GM20431 (cell line): ENCODE measurements at regions not wholly inside any gene's neighbourhood (a gene's known extent, or its start where the extent isn't known, plus 50 kb on each side); places are given as distances from the start of the nearest gene placed in this dataset.

Source experiments
- in situ Hi-C: fragments of 300-500 bp; cut with MseI, MboI; formaldehyde crosslinking; loops from one replicate; pipeline ENCODE4 v1.15.0; 2020; ENCODE audit warnings: low sequenced_read_pairs; ENCODE audit not compliant: unreplicated experiment

GRCh38 chr6:132244744-132245143, 156.5 kb downstream of the MOXD1 start:
- in situ Hi-C loops = no loop called here

GRCh38 chr6:132236744-132237143, 164.5 kb downstream of the MOXD1 start:
- in situ Hi-C loops = no loop called here

GRCh38 chr6:132236281-132236680, 165.0 kb downstream of the MOXD1 start:
- in situ Hi-C loops = no loop called here

- in situ Hi-C loops = no loop called here
Measured at GRCh38 chr6:132235596-132236280, 165.5 kb downstream of the MOXD1 start.

GRCh38 chr6:132234356-132234755, 166.9 kb downstream of the MOXD1 start:
- in situ Hi-C loops = no loop called here

- in situ Hi-C loops = no loop called here
Measured at GRCh38 chr6:132231121-132231884, 170.0 kb downstream of the MOXD1 start.

- in situ Hi-C loops = no loop called here
Measured at GRCh38 chr6:132228894-132229293, 172.4 kb downstream of the MOXD1 start.

- in situ Hi-C loops = no loop called here
Measured at GRCh38 chr6:132227904-132228303, 173.4 kb downstream of the MOXD1 start.

- in situ Hi-C loops = loop anchor here (25.0 kb wide), 1 partner anchor 288 kb away; no protein-coding TSS in a partner anchor
Measured at GRCh38 chr6:132224943-132225342, 176.3 kb downstream of the MOXD1 start.

GRCh38 chr6:132220800-132221199, 180.5 kb downstream of the MOXD1 start:
- in situ Hi-C loops = loop anchor here (25.0 kb wide), 1 partner anchor 283 kb away; no protein-coding TSS in a partner anchor

GRCh38 chr6:132219901-132220300, 181.4 kb downstream of the MOXD1 start:
- in situ Hi-C loops = loop anchor here (25.0 kb wide), 1 partner anchor 283 kb away; no protein-coding TSS in a partner anchor

GRCh38 chr6:132218059-132218696, 183.1 kb downstream of the MOXD1 start:
- in situ Hi-C loops = loop anchor here (25.0 kb wide), 1 partner anchor 281 kb away; no protein-coding TSS in a partner anchor

- in situ Hi-C loops = loop anchor here (25.0 kb wide), 1 partner anchor 279 kb away; no protein-coding TSS in a partner anchor
Measured at GRCh38 chr6:132215805-132216204, 185.5 kb downstream of the MOXD1 start.

- in situ Hi-C loops = loop anchor here (25.0 kb wide), 1 partner anchor 277 kb away; no protein-coding TSS in a partner anchor
Measured at GRCh38 chr6:132214716-132215115, 186.6 kb downstream of the MOXD1 start.

- in situ Hi-C loops = loop anchor here (25.0 kb wide), 1 partner anchor 276 kb away; no protein-coding TSS in a partner anchor
Measured at GRCh38 chr6:132213732-132214131, 187.5 kb downstream of the MOXD1 start.

- in situ Hi-C loops = loop anchor here (25.0 kb wide), 1 partner anchor 276 kb away; no protein-coding TSS in a partner anchor
Measured at GRCh38 chr6:132213191-132213590, 188.1 kb downstream of the MOXD1 start.

GRCh38 chr6:132210886-132211563, 190.2 kb downstream of the MOXD1 start:
- in situ Hi-C loops = loop anchor here (25.0 kb wide), 1 partner anchor 274 kb away; no protein-coding TSS in a partner anchor

- in situ Hi-C loops = loop anchor here (25.0 kb wide), 1 partner anchor 272 kb away; no protein-coding TSS in a partner anchor
Measured at GRCh38 chr6:132209351-132209750, 191.9 kb downstream of the MOXD1 start.

GRCh38 chr6:132207991-132208390, 193.3 kb downstream of the MOXD1 start:
- in situ Hi-C loops = loop anchor here (25.0 kb wide), 1 partner anchor 271 kb away; no protein-coding TSS in a partner anchor

GRCh38 chr6:132205946-132206345, 195.3 kb downstream of the MOXD1 start:
- in situ Hi-C loops = loop anchor here (25.0 kb wide), 1 partner anchor 269 kb away; no protein-coding TSS in a partner anchor
